ENCODE measurements at regions not wholly inside any gene's neighbourhood (a gene's known extent, or its start where the extent isn't known, plus 50 kb on each side); places are given as distances from the start of the nearest gene placed in this dataset.

GRCh38 chr2:118721817-118722551 is 125.5 kb downstream of the EN1 start (continued):
- TF ChIP-seq KDM4B (IDR thresholded peaks at IDR 0.05; ENCODE audit: borderline replicate concordance in 2 of 2, low read depth in 1 of 2) (no peak), ZNF696 (CRISPR knock-in tag; conservative IDR thresholded peaks at IDR 0.05) (no peak), RBBP5 (IDR thresholded peaks at IDR 0.05; ENCODE audit: borderline replicate concordance, insufficient read depth, low read length, poor library complexity, severe bottlenecking) (no peak), CSDE1 (IDR thresholded peaks at IDR 0.05) (no peak), NFATC3 (IDR thresholded peaks at IDR 0.05) (no peak), CBFA2T2 (conservative IDR thresholded peaks at IDR 0.05) (peak; percentile 81), ZNF830 (CRISPR knock-in tag; IDR thresholded peaks at IDR 0.05) (no peak), ZNF766 (CRISPR knock-in tag; conservative IDR thresholded peaks at IDR 0.05) (peak; percentile 64; the same call in 1 of the 2 replicates), TAL1 (IDR thresholded peaks at IDR 0.05) (peak; percentile 86), TBP (optimal IDR thresholded peaks at IDR 0.05; ENCODE audit: low read depth, low read length) (no peak), FOXA1 (IDR thresholded peaks at IDR 0.05; ENCODE audit: borderline replicate concordance) (no peak), PTBP1 (IDR thresholded peaks at IDR 0.05; ENCODE audit: low read depth, low read length) (no peak), CBX1 (IDR thresholded peaks at IDR 0.05; ENCODE audit: low read depth) (no peak), SPI1 (IDR thresholded peaks at IDR 0.05; ENCODE audit: borderline replicate concordance, low read depth, low read length) (peak; percentile 71; the same call in 1 of the 2 replicates), TEAD2 (tag; IDR thresholded peaks at IDR 0.05) (no peak), FUS (optimal IDR thresholded peaks at IDR 0.05; ENCODE audit: low read depth, low read length) (no peak), SREBF1 (IDR thresholded peaks at IDR 0.05; ENCODE audit: borderline replicate concordance, low read depth, low read length) (no peak), NCOA6 (IDR thresholded peaks at IDR 0.05) (no peak), WHSC1 (IDR thresholded peaks at IDR 0.05; ENCODE audit: low read length) (no peak), ZNF282 (CRISPR knock-in tag; IDR thresholded peaks at IDR 0.05) (no peak), TCF7L2 (IDR thresholded peaks at IDR 0.05; ENCODE audit: low read depth, low read length) (no peak), FOXJ2 (tag; IDR thresholded peaks at IDR 0.05) (no peak), ZBTB7A (IDR thresholded peaks at IDR 0.05; ENCODE audit: borderline replicate concordance, control insufficient read depth, low read depth, low read length) (no peak), POLR2B (IDR thresholded peaks at IDR 0.05; ENCODE audit: low read depth, partially characterized antibody) (no peak), ZSCAN29 (IDR thresholded peaks at IDR 0.05) (no peak), HMBOX1 (IDR thresholded peaks at IDR 0.05) (peak; percentile 68), ZMIZ1 (IDR thresholded peaks at IDR 0.05; ENCODE audit: low read depth in 2 of 2, low read length in 2 of 2) (0 out of 4 replicates have a peak, but pooled peaks of 1 of the 2 experiments have one; percentile 23), ARID1B (IDR thresholded peaks at IDR 0.05) (peak; percentile 94)

Data from K562 (cell line).